HCT116 (cell line): ENCODE measurements at regions not wholly inside any gene's neighbourhood (a gene's known extent, or its start where the extent isn't known, plus 50 kb on each side); places are given as distances from the start of the nearest gene placed in this dataset.

Experiments
- ATAC-seq: fragments of 200-7000 bp; cut with Tn5 transposase; 2 replicates; pipeline ENCODE4 v1.9.1; 2020; ENCODE audit warnings: mild to moderate bottlenecking, moderate library complexity
- BruUV-seq: library from RNA; stranded (reverse); fragments of 400-500 nt; replicated peaks from 2 replicates; lab custom pipeline; 2021; lab: Mats Ljungman, UMichigan
- CTCF ChIA-PET: fragments of 300-600 bp; sonication (Branson Sonifier 250); formaldehyde crosslinking; loops from one replicate; lab custom pipeline; 2021; ENCODE audit warnings: antibody characterized with exemption; lab: Charles Lee
- POLR2A ChIA-PET: fragments of 300-600, 350-600 bp; sonication (Branson Sonifier 250); formaldehyde crosslinking; loops from one replicate; lab custom pipeline; 2021; ENCODE audit warnings: antibody characterized with exemption; lab: Charles Lee
- RAD21 ChIA-PET, 2 experiments: fragments of 300-600 bp; sonication (Branson Sonifier 250); formaldehyde crosslinking; loops; one replicate each; lab custom pipeline; 2023; ENCODE audit warnings: low total read pairs in 2 of 2; ENCODE audit not compliant: uncharacterized antibody in 2 of 2, unreplicated experiment in 2 of 2, low non-redundant PET in 1 of 2; lab: Charles Lee
- DNase-seq: peaks from one replicate; pipeline ENCODE4 v3.0.0-alpha.2; 2010; ENCODE audit warnings: low read depth, low spot score
- H2AFZ ChIP-seq: fragments of 200-600 bp; shearing (Covaris generic), sonication (generic); 2 replicates; pipeline ENCODE4 v1.6.1; 2017; ENCODE audit warnings: low read depth, mixed run types, mixed read lengths, antibody characterized with exemption, low read length; ENCODE audit not compliant: poor library complexity, severe bottlenecking
- H3K27ac ChIP-seq: 2 replicates; pipeline ENCODE4 v1.5.1; 2012; ENCODE audit warnings: low read depth, low read length
- H3K27me3 ChIP-seq: fragments of 200-600 bp; sonication (generic); 2 replicates; pipeline ENCODE4 v1.6.1; 2016; ENCODE audit warnings: mixed run types, low read length, mixed read lengths; ENCODE audit not compliant: insufficient read depth
- H3K36me3 ChIP-seq, 2 experiments: fragments of 200-500 bp in 1 of 2; fragments of 200-600 bp in 1 of 2; sonication (Bioruptor generic) in 1 of 2; sonication (generic) in 1 of 2; 2 replicates each; pipeline versions ENCODE4 v1.5.1 to v1.6.1; 2014 to 2016; ENCODE audit warnings: low read length in 2 of 2, inconsistent platforms in 1 of 2, mixed read lengths in 1 of 2, mixed run types in 1 of 2; ENCODE audit not compliant: insufficient read depth in 2 of 2, control insufficient read depth in 1 of 2
- H3K4me1 ChIP-seq, 2 experiments: fragments of 200-600 bp in 1 of 2; sonication (generic) in 1 of 2; 2 replicates each; pipeline versions ENCODE4 v1.5.1 to v1.6.1; 2012 to 2017; ENCODE audit warnings: low read length in 2 of 2, inconsistent platforms in 1 of 2, mild to moderate bottlenecking in 1 of 2, mixed read lengths in 1 of 2, mixed run types in 1 of 2, moderate library complexity in 1 of 2; ENCODE audit not compliant: insufficient read depth in 2 of 2, control insufficient read depth in 1 of 2
- H3K4me2 ChIP-seq: fragments of 200-600 bp; sonication (generic); 2 replicates; pipeline ENCODE4 v1.6.1; 2017; ENCODE audit warnings: mixed run types, low read length, mixed read lengths
- H3K4me3 ChIP-seq, 2 experiments: fragments of 200-600 bp in 1 of 2; sonication (generic) in 1 of 2; replicated peaks in 1 of 2; 2 replicates each; pipeline ENCODE4 v1.5.1; 2011 to 2016; ENCODE audit warnings: low read length in 2 of 2, control low read depth in 1 of 2, low read depth in 1 of 2, mild to moderate bottlenecking in 1 of 2, mixed read lengths in 1 of 2, mixed run types in 1 of 2
- H3K79me2 ChIP-seq: fragments of 200-600 bp; sonication (generic); 2 replicates; pipeline ENCODE4 v1.6.1; 2017; ENCODE audit warnings: mild to moderate bottlenecking, mixed run types, low read length, moderate library complexity, mixed read lengths; ENCODE audit not compliant: insufficient read depth
- H3K9ac ChIP-seq: fragments of 200-600 bp; sonication (generic); 2 replicates; pipeline ENCODE4 v1.6.1; 2016; ENCODE audit warnings: low read length, mixed read lengths
- H3K9me2 ChIP-seq: fragments of 200-600 bp; sonication (generic), shearing (Covaris generic); 2 replicates; pipeline ENCODE4 v1.6.1; 2017; ENCODE audit warnings: mixed run types, mild to moderate bottlenecking, moderate library complexity; ENCODE audit not compliant: insufficient read depth
- H3K9me3 ChIP-seq, 2 experiments: fragments of 200-500 bp in 1 of 2; fragments of 200-600 bp in 1 of 2; sonication (Bioruptor generic) in 1 of 2; sonication (generic) in 1 of 2; 2 replicates each; pipeline ENCODE4 v1.6.1; 2014 to 2017; ENCODE audit warnings: low read length in 2 of 2, mixed read lengths in 2 of 2, inconsistent platforms in 1 of 2, low read depth in 1 of 2, mild to moderate bottlenecking in 1 of 2, mixed run types in 1 of 2, moderate library complexity in 1 of 2; ENCODE audit not compliant: control insufficient read depth in 1 of 2, insufficient read depth in 1 of 2
- H4K20me1 ChIP-seq: fragments of 200-600 bp; sonication (generic), shearing (Covaris generic); 2 replicates; pipeline ENCODE4 v1.6.1; 2017; ENCODE audit warnings: mixed run types, mild to moderate bottlenecking, moderate library complexity; ENCODE audit not compliant: insufficient read depth
- ATF3 ChIP-seq: IDR thresholded peaks from 2 replicates; pipeline ENCODE4 v1.6.1; 2012
- EZH2phosphoT487 ChIP-seq: fragments of 200-600 bp; IDR thresholded peaks from 2 replicates; pipeline ENCODE4 v1.6.1; 2018; ENCODE audit warnings: antibody characterized with exemption, borderline replicate concordance
- FOSL1 ChIP-seq: IDR thresholded peaks from 2 replicates; pipeline ENCODE4 v1.6.1; 2012; ENCODE audit warnings: low read depth
- POLR2AphosphoS5 ChIP-seq: IDR thresholded peaks from 2 replicates; pipeline ENCODE4 v1.6.1; 2011; ENCODE audit warnings: mild to moderate bottlenecking, low read depth, low read length, moderate library complexity
- REST ChIP-seq: IDR thresholded peaks from 2 replicates; pipeline ENCODE4 v1.6.1; 2012; ENCODE audit warnings: low read depth
- TCF7L2 ChIP-seq: IDR thresholded peaks from 2 replicates; pipeline ENCODE4 v1.7.0; 2011; ENCODE audit warnings: borderline replicate concordance, inconsistent platforms; ENCODE audit not compliant: insufficient read depth, insufficient read length; ENCODE audit errors: extremely low read depth
- intact Hi-C: fragments of 100-400 bp; cut with micrococcal nuclease; formaldehyde crosslinking; loops from 2 replicates; pipeline ENCODE4 v1.10.0; 2022
- TF ChIP-seq, protein P1 (sequence below): IDR thresholded peaks from 2 replicates; pipeline ENCODE4 v1.6.1; 2011; ENCODE audit warnings: mild to moderate bottlenecking, low read length, moderate library complexity; ENCODE audit not compliant: insufficient replicate concordance; ENCODE audit errors: extremely low read depth
- TF ChIP-seq, protein P2 (sequence below), 3 experiments: fragments of 200-600 bp in 1 of 3; sonication (generic) in 1 of 3; IDR thresholded peaks in 2 of 3; conservative IDR thresholded peaks in 1 of 3; 2 replicates each; pipeline ENCODE4 v1.5.1; 2012 to 2017; ENCODE audit warnings: low read depth in 2 of 3, low read length in 2 of 3, antibody characterized with exemption in 1 of 3, borderline replicate concordance in 1 of 3, control low read depth in 1 of 3, mild to moderate bottlenecking in 1 of 3, mixed read lengths in 1 of 3, mixed run types in 1 of 3, moderate library complexity in 1 of 3; ENCODE audit not compliant: insufficient read depth in 1 of 3

GRCh38 chr9:22522206-22522740, 75.6 kb downstream of the DMRTA1 start:
- POLR2A ChIA-PET = no interaction called here
- ATAC-seq (no peak), DNase-seq (no peak)
- Histone ChIP-seq H3K79me2 (no peaks in the 10 kb centered on the region), H3K36me3 (no peaks in the 10 kb centered on the region), H3K4me3 (no peak overlapping the region), H3K9ac (no peak overlapping the region), H3K4me1 (no peaks in the 10 kb centered on the region), H3K27me3 (no peaks in the 10 kb centered on the region), H3K4me2 (no peak overlapping the region), H2AFZ (no peak overlapping the region), H3K9me2 (no peaks in the 10 kb centered on the region), H4K20me1 (no peaks in the 10 kb centered on the region), H3K9me3 (no peaks in the 10 kb centered on the region), H3K27ac (no peak overlapping the region)
- BruUV-seq = no TSS peak
- intact Hi-C loops = no loop called here
- no peak for TF ChIP-seq POLR2AphosphoS5
- TF ChIP-seq, protein P1, sequence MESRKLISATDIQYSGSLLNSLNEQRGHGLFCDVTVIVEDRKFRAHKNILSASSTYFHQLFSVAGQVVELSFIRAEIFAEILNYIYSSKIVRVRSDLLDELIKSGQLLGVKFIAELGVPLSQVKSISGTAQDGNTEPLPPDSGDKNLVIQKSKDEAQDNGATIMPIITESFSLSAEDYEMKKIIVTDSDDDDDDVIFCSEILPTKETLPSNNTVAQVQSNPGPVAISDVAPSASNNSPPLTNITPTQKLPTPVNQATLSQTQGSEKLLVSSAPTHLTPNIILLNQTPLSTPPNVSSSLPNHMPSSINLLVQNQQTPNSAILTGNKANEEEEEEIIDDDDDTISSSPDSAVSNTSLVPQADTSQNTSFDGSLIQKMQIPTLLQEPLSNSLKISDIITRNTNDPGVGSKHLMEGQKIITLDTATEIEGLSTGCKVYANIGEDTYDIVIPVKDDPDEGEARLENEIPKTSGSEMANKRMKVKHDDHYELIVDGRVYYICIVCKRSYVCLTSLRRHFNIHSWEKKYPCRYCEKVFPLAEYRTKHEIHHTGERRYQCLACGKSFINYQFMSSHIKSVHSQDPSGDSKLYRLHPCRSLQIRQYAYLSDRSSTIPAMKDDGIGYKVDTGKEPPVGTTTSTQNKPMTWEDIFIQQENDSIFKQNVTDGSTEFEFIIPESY = no peak
- no peak for TF ChIP-seq TCF7L2
- no peak for TF ChIP-seq FOSL1
- TF ChIP-seq, protein P2, sequence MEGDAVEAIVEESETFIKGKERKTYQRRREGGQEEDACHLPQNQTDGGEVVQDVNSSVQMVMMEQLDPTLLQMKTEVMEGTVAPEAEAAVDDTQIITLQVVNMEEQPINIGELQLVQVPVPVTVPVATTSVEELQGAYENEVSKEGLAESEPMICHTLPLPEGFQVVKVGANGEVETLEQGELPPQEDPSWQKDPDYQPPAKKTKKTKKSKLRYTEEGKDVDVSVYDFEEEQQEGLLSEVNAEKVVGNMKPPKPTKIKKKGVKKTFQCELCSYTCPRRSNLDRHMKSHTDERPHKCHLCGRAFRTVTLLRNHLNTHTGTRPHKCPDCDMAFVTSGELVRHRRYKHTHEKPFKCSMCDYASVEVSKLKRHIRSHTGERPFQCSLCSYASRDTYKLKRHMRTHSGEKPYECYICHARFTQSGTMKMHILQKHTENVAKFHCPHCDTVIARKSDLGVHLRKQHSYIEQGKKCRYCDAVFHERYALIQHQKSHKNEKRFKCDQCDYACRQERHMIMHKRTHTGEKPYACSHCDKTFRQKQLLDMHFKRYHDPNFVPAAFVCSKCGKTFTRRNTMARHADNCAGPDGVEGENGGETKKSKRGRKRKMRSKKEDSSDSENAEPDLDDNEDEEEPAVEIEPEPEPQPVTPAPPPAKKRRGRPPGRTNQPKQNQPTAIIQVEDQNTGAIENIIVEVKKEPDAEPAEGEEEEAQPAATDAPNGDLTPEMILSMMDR (IDR thresholded peaks at IDR 0.05 in 2 of 3, conservative IDR thresholded peaks at IDR 0.05 in 1 of 3; ENCODE audit: borderline replicate concordance in 1 of 3, insufficient read depth in 1 of 3, low read depth in 2 of 3, low read length in 2 of 3) = no peak
- no peak for TF ChIP-seq ATF3
- no peak for TF ChIP-seq REST
- no peak for TF ChIP-seq EZH2phosphoT487
- RAD21 ChIA-PET = no interaction called here
- CTCF ChIA-PET = no interaction called here
